ENCODE measurements at regions not wholly inside any gene's neighbourhood (a gene's known extent, or its start where the extent isn't known, plus 50 kb on each side); places are given as distances from the start of the nearest gene placed in this dataset.
"Not testable (repeated sequence)": the region's sequence is repeated elsewhere in the genome, so short reads cannot be mapped to it uniquely, and the experiment has no call there.

GRCh38 chr14:43548368-43548767 lies 958.7 kb downstream of the FSCB start:
- H3K27me3 ChIP-seq (replicated peaks; ENCODE audit: insufficient read depth, low read depth, low read length, poor library complexity): no peaks in the 10 kb centered on the region
- H3K4me1 ChIP-seq (ENCODE audit: insufficient read depth, low read length, poor library complexity, severe bottlenecking): no peaks in the 10 kb centered on the region
- intact Hi-C loops (cut with micrococcal nuclease; ENCODE audit: unreplicated experiment): no loop called here
- H3K27ac ChIP-seq (ENCODE audit: low read depth, low read length, poor library complexity, severe bottlenecking): no peak overlapping the region
- no TSS peak for BruUV-seq (replicated peaks)
- no peaks in the 10 kb centered on the region for H3K36me3 ChIP-seq (ENCODE audit: insufficient read depth, low read length, poor library complexity, severe bottlenecking)
- no peak for DNase-seq (ENCODE audit: low spot score)
- no peak overlapping the region for H3K4me3 ChIP-seq (ENCODE audit: low read depth, low read length, poor library complexity, severe bottlenecking)
- CTCF ChIA-PET: no interaction called here
- no peaks in the 10 kb centered on the region for H3K9me3 ChIP-seq (ENCODE audit: low read depth, low read length, poor library complexity, severe bottlenecking)
- POLR2A ChIA-PET (ENCODE audit: low non-redundant PET): no interaction called here
- no peak for TF ChIP-seq EZH2 (IDR thresholded peaks at IDR 0.05; ENCODE audit: borderline replicate concordance, low read depth, low read length, poor library complexity, severe bottlenecking)
- TF ChIP-seq CTCF (conservative IDR thresholded peaks at IDR 0.05; ENCODE audit: low read depth, low read length): no peak

- H3K27me3 ChIP-seq (replicated peaks; ENCODE audit: insufficient read depth, low read depth, low read length, poor library complexity); BruUV-seq (replicated peaks); H3K4me3 ChIP-seq (ENCODE audit: low read depth, low read length, poor library complexity, severe bottlenecking); intact Hi-C loops (cut with micrococcal nuclease; ENCODE audit: unreplicated experiment); DNase-seq (ENCODE audit: low spot score); H3K4me1 ChIP-seq (ENCODE audit: insufficient read depth, low read length, poor library complexity, severe bottlenecking); H3K9me3 ChIP-seq (ENCODE audit: low read depth, low read length, poor library complexity, severe bottlenecking); CTCF ChIA-PET; H3K27ac ChIP-seq (ENCODE audit: low read depth, low read length, poor library complexity, severe bottlenecking); H3K36me3 ChIP-seq (ENCODE audit: insufficient read depth, low read length, poor library complexity, severe bottlenecking): not testable (repeated sequence)
- POLR2A ChIA-PET (ENCODE audit: low non-redundant PET): interaction anchor here (0.6 kb wide), 1 partner anchor 13 kb away, joined by 5 read pairs; no protein-coding TSS in a partner anchor
Measured at GRCh38 chr14:43547596-43547995, 959.5 kb downstream of the FSCB start.

- Histone ChIP-seq H3K4me3 (ENCODE audit: low read depth, low read length, poor library complexity, severe bottlenecking) (no peak overlapping the region), H3K27me3 (replicated peaks; ENCODE audit: insufficient read depth, low read depth, low read length, poor library complexity) (no peaks in the 10 kb centered on the region), H3K9me3 (ENCODE audit: low read depth, low read length, poor library complexity, severe bottlenecking) (no peaks in the 10 kb centered on the region), H3K27ac (ENCODE audit: low read depth, low read length, poor library complexity, severe bottlenecking) (no peak overlapping the region), H3K36me3 (ENCODE audit: insufficient read depth, low read length, poor library complexity, severe bottlenecking) (no peaks in the 10 kb centered on the region), H3K4me1 (ENCODE audit: insufficient read depth, low read length, poor library complexity, severe bottlenecking) (no peaks in the 10 kb centered on the region)
- TF ChIP-seq EZH2 (IDR thresholded peaks at IDR 0.05; ENCODE audit: borderline replicate concordance, low read depth, low read length, poor library complexity, severe bottlenecking) (no peak), CTCF (conservative IDR thresholded peaks at IDR 0.05; ENCODE audit: low read depth, low read length) (no peak)
- intact Hi-C loops (cut with micrococcal nuclease; ENCODE audit: unreplicated experiment): no loop called here
- ChIA-PET POLR2A (ENCODE audit: low non-redundant PET) (no interaction called here), CTCF (no interaction called here)
- DNase-seq (ENCODE audit: low spot score): no peak
- no TSS peak for BruUV-seq (replicated peaks)
Measured at GRCh38 chr14:43541356-43541755, 965.7 kb downstream of the FSCB start.

- H3K36me3 ChIP-seq (ENCODE audit: insufficient read depth, low read length, poor library complexity, severe bottlenecking): no peaks in the 10 kb centered on the region
- H3K4me1 ChIP-seq (ENCODE audit: insufficient read depth, low read length, poor library complexity, severe bottlenecking): no peaks in the 10 kb centered on the region
- no peak overlapping the region for H3K4me3 ChIP-seq (ENCODE audit: low read depth, low read length, poor library complexity, severe bottlenecking)
- H3K9me3 ChIP-seq (ENCODE audit: low read depth, low read length, poor library complexity, severe bottlenecking): no peaks in the 10 kb centered on the region
- TF ChIP-seq EZH2 (IDR thresholded peaks at IDR 0.05; ENCODE audit: borderline replicate concordance, low read depth, low read length, poor library complexity, severe bottlenecking) (no peak), CTCF (conservative IDR thresholded peaks at IDR 0.05; ENCODE audit: low read depth, low read length) (peak; percentile 55)
- no TSS peak for BruUV-seq (replicated peaks)
- H3K27ac ChIP-seq (ENCODE audit: low read depth, low read length, poor library complexity, severe bottlenecking): no peak overlapping the region
- peak; percentile 26 for DNase-seq (ENCODE audit: low spot score)
- ChIA-PET CTCF (interaction anchor here (0.5 kb wide), 1 partner anchor 109 kb away, joined by 4 read pairs; no protein-coding TSS in a partner anchor), POLR2A (ENCODE audit: low non-redundant PET) (no interaction called here)
- no peaks in the 10 kb centered on the region for H3K27me3 ChIP-seq (replicated peaks; ENCODE audit: insufficient read depth, low read depth, low read length, poor library complexity)
- intact Hi-C loops (cut with micrococcal nuclease; ENCODE audit: unreplicated experiment): no loop called here
Measured at GRCh38 chr14:43540948-43541347, 966.1 kb downstream of the FSCB start.
